ENCODE measurements at regions not wholly inside any gene's neighbourhood (a gene's known extent, or its start where the extent isn't known, plus 50 kb on each side); places are given as distances from the start of the nearest gene placed in this dataset.

DNA sequence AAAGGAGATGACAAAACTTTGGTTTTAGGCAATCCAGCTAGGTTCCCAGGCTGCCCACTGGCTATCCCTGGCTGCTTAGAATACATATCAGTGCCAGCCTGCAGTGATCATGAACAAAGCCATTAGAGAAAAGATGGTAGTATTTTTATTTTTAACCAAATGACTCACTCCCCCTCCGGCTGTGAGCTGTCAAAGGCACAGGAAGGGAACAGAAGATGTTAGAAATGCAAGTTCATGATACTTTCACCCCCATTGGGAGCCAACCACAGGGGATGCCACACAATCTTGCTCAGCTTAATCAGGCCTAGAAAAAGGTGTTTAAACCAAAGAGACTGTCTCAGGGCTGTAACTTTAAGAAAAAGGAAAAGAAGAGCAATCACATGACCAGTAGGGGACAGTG, 70.3 kb upstream of the ASTN2 start:
- no peak for FAIRE-seq

DNA sequence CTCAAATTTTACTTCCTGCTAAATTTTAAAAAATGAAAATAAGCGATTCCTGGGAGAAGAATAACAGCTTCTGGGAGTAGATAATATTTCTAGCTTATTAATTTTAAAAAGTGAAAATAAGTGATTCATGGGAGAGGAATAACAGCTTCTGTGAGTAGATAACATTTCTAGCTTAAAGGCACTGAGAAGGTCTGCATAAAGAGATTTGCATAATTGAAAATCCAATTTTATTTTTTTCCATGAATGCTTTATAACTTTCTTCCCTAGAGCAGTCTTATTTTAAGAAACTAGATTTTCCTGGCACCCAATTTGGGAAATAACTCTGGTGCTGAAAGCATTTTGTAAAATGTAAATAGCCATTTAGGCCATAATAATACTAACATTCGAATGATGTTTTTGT, 65.9 kb upstream of the ASTN2 start:
- FAIRE-seq = no peak

DNA sequence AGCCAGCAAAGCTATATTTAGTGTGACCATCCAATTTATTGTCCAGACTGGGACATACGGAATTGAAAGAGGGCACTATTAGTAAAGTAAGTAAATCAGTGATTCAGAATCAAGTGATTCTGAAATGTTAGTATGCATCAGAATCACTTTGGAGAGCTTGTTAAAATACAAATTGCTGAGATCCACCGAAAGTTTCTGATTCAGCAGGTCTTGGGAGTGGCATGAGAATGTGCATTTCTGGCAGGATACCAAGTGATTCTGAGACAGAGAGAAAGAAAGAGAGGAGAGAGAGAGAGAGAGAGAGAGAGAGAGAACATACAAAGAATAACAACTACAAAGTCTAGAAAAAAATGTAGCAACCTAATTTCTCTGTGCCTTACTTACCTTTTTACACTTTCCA, 65.4 kb upstream of the ASTN2 start:
- no peak for FAIRE-seq

DNA sequence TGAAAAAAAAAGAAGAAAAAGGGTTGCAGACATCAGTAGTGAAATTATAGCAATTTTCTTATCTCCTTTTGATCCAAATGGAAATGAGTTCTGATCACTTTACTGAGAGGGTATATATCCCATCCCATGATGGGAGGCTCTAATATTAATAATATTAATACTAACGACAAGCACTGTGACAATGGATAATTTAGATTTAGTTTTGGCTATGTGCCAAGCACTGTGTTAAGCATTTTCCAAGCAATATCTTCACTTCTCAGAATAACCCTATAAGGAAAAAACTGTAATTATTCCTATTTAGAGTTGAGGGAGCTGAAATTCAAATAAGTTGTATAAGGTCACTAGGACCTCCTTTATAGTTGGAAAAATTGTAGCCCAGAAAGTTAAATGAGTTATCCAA, 58.4 kb upstream of the ASTN2 start:
- no peak for FAIRE-seq

DNA sequence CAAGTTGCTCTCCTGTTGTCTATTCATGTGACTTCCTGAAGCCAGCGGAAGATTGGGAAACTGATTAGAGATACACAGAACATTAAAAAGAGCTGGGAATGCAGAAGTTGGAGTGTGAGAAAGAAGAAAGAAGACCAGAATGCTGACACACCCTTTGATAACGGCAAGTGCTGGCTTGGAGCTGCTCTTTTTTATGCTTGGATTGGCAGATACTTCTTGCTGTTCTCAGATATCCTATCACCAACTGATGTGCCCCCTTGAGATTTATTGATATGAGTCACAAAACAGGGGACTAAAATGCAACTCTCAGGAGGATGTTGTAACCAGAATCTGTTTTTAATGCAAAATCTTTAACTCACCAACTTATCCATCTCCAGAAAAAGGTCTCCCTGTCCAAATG, 56.0 kb upstream of the ASTN2 start:
- FAIRE-seq = no peak

DNA sequence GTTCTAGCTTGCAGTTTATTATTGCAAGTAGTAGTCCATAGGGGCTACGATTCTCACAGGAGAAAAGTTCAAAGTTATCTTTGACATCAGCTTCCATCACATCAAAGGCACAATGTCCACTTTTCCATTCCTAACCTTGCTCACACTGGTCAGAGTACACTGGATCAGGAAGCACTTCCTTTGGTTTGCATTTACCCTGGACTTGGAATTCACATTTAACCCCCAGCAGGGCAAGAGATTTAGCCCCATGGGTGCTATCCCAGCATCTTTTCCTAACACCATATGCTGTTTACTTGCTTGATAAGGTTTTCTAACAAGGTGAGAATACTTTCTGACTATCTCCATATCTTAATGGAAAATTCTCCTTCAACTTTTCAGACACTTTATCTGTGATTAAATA, 55.6 kb upstream of the ASTN2 start:
- FAIRE-seq = no peak

DNA sequence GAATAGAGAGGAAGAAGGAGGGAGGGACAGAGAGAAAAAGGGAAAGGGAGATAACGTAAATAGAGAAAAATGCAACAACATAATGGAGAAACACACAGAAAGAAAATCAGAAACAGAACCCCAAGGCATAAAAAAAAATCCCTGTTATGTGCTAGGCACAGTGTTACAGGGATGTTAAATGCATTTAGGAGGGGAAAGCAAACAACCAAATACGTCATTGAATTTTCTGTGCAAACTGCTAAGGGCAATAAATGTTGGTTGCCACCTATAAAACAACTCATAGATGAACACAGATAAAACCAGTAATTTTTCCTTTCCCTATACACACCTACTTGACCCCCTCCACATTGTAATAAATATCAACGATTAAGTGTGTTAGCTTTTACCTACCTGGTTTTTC, 51.3 kb upstream of the ASTN2 start:
- FAIRE-seq = no peak

DNA sequence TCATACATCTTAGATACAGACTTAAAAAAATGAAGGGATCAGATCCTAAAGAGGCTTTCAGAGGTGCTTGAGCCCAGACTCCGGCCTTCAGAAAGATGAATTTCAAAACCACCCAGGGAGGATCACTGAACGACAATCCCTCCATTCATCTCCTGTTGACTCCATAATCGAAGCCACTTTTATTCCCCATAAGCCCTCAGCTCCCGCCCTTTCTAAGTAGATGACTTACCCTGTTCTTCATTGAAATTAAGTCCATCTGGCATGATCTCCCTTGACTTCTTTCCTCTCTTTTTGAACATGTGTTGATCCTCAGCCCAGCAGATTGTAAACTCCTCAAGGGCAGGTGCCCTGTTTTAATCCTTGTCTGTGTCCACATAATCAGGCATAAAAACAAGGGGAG, 50.8 kb upstream of the ASTN2 start:
- FAIRE-seq = no peak

DNA sequence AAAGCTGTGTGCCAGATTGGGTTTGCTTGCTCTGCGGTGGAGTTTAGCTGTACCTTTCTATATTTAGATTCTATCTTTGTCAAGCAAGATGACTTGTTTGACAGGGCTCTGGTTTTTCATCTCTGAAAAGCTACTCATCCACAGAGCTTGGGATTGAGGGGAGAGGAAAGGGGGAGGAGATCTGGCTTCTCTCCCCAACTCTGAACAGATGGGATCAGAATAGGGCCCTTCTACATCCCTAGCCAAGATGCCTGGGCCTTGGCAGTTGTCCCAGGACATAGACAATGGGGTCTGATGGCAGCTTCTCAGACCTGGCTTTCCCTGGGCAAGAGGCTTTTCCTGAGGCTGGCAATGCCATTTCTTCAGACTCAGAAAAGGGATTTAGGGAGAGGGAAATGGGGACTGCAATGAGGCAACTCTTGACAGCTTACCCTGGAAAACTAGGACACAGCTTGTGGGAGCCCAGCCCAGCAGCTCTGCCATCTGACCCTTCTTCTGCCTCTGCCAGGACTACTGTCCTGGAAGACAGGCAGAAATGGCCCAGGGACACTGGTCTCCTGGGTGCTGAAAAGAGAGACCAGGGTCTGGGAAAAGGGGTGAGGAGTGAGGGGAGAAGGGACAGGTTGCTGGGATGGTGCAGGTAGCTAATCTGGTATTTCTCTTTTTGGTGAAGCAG, 50.2 kb upstream of the ASTN2 start:
- no peak for FAIRE-seq
